COR-L47 (cell line): ENCODE measurements at regions not wholly inside any gene's neighbourhood (a gene's known extent, or its start where the extent isn't known, plus 50 kb on each side); places are given as distances from the start of the nearest gene placed in this dataset.

Experiments
- DNase-seq: peaks from one replicate; lab custom pipeline; 2025; lab: John Stamatoyannopoulos, UW

GRCh38 chr5:174412374-174412773 lies 312.0 kb upstream of the MSX2 start:
- DNase-seq, result no peak

DNA sequence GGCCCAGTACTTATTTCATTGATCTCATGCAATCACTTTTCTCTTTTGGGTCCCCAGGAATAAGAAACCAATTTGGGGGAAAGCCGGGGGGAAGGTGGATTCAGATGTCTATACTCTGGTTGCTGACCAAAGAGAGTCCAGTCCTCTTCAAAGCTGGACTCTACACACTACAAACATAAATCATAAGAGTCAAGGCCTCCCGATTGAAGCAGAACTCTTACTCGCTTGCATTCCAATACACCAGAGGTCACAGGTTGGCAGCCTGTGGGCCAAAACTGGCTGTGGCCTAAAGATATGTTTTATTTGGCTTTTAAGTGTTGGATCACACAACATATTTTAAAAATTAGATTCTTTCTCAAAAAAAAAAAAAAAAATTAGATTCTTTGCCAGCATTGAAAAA lies 311.4 kb upstream of the MSX2 start:
- no peak for DNase-seq

DNA sequence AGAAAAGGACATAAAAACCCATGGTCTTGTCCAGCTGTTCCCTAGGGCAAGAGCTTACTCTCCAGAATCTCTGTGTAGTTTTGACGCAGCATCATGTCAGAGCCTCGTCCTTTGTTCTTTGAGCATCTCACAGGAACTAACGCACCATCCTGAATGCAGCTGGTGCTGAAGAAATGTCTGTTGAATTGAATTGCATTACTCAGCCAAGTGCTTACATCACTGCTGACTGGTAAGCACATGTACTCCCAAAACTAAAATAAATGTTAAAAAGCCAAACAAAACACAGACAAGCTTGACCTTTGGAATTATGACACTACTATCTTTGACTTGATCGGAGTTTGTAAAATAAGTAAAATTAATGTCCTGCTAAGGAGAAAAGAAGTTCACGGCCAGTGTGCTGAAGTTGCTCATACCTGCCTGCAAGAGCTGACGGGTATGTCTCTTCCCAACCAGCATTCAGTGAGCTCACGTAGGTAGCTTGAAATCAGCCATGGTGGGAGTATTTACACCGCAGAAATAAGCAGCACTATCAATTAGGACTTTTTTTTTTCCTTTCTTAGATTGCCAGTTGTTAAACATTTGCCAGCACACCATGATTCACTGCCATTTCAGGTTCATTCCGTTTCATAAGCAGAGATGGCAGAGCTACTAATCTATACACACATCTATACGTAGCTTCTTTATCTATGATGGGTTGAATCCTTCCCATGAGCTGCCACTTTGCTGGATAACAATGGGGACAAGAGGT lies 310.6 kb upstream of the MSX2 start:
- DNase-seq, result no peak

DNA sequence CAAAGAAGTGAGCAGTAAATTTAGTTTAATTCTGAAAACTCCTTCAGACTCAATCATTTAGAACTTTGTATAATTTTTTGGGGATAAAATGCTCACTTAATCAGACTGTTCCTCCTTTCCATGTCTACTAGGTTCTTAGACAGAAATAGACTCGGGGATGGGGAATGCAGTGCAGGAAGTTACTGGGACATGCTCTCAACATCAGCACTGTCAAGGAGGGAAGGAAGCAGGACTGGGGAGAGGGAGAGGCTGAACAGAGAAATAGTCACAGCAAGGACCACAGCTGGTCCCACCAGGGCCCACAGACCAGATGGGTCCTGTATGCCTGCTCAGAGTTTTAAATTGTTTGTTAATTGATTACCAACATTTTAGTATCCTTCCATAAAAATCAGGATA lies 310.1 kb upstream of the MSX2 start:
- DNase-seq, result no peak

DNA sequence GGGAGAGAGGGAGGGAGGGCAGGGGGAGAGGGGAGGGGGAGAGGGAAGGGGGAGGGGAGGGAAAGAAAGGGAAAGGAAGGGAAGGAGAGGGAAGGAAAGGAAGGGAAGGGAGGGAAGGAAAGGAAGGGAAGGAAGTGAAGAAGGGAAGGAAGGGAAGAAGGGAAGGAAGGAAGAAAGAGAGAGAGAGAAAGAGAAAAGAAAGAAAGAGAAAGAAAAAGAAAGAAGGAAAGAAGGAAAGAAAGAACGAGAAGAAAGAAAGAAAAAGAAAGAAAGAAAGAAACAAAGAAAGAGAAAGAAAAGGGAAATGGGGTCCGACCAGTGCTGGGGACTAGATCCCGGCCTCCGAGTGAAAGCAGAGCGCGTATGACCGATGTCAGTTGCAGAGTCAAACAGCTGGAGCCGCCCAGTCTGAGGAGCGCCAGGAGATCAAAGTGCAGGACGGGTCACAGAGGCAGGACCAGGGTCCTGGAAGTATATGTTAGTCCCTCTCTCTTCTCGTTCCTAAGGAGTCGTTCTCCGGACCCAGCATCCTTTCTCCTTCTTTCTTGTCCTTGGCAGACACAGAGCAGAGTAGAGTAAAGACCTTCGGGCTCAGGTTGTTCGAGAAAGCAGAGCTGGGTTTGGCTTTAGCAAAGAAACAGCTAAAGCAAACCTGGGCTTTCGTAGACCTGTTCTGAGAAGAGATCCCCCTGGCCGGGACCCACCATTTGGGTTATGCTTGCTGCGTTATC lies 305.4 kb upstream of the MSX2 start:
- DNase-seq, result no peak

GRCh38 chr5:174419540-174420132 lies 304.7 kb upstream of the MSX2 start:
- DNase-seq, result peak; percentile 95

DNA sequence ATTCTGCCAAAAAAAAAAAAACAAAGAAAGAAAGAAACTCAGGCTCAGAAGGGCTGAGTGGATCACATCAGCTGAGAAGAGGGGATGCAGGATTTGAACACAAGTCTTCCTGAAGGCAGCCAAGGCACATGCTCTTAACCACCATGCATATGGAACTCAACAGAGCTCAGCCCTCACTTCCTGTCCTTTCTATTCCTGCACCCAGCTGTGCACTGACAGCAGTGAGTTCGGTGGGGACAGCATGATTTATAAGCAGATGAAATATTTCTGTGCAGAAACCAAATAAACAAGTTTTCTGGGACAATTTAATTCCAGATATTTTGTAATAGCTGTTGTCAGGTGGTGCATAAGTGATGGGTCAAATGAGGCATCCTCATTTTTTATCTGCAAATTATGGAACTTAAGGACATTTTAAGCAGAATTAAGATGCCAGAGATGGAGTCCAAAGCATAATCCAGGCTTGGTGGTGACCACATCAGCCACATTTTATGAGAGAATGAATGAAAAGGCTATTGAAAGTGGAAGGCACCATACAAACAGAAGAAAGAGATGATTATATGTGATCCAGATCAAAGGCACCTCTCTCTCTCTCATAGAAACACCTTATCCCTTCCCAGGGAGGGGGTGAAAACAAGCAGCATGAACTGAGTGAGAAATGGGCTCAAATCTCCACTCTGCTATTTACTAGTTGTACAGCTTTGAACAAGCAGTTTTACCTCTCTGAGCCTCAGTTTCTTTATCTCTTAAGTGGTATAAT lies 303.6 kb upstream of the MSX2 start:
- DNase-seq, result no peak

- no peak for DNase-seq
Observed at GRCh38 chr5:174421408-174421805, 303.0 kb upstream of the MSX2 start.

DNA sequence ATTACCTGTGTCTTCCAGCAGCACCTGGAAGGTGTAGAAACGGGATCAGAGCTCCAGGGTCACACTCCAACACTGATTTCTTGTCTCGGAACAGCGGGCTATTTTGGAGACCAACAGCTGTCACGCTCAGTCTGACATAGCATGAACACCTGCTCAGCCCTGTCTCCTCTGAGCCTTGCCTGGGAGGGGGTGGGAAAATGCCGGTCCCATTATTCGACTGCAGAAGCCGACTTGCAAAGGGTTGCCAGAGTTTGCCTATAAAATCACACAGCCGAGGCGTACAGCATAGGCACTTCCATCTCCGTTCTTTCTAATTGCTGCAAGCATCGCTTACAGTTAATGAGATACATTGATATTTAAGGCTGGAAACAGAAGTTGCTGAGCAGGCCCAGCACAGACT lies 300.8 kb upstream of the MSX2 start:
- peak; percentile 67 for DNase-seq

GRCh38 chr5:174424219-174425053 lies 299.9 kb upstream of the MSX2 start:
- DNase-seq, result peak; percentile 46

DNA sequence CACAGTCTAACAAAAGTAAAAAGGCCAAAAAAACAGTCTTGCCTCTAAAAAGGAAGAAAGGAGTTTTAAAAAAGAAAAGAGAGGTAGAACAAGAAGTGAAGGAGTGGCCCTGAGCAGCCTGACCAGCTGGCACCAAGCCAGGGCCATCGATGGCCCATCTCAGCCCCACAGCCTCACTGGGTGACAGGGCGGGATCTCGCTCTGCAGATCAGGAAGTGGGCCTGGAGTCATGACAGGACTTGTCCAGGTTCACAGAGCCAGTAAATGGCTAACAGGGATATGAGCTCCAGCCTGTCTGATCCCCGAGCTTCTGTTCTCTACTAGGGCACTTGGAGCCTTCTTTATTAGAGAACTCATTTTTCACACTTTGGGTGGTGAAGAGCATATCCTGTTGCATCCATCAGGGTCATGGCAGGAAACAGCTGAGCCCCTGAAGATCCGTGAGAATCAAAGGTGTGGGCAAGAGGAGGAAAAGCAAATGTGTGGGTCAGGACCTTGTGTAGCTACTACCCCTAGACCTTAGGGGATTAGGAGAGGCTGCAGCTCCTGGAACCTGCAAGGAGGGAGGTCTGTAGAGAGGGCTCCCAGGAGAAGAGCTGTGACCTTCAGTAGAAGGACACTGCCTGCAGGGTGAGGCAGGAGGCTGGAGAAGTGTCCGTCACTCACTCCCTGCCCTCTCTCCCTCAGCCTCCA lies 299.0 kb upstream of the MSX2 start:
- no peak for DNase-seq

- DNase-seq, result no peak
Observed at GRCh38 chr5:174425964-174426290, 298.5 kb upstream of the MSX2 start.

GRCh38 chr5:174426388-174426787 lies 298.0 kb upstream of the MSX2 start:
- DNase-seq, result peak; percentile 73

GRCh38 chr5:174426851-174427250 lies 297.5 kb upstream of the MSX2 start:
- DNase-seq, result no peak

- peak; percentile 90 for DNase-seq
Observed at GRCh38 chr5:174427304-174427703, 297.1 kb upstream of the MSX2 start.

- DNase-seq, result no peak
Observed at GRCh38 chr5:174428895-174429294, 295.5 kb upstream of the MSX2 start.

- DNase-seq, result no peak
Observed at GRCh38 chr5:174430940-174431339, 293.4 kb upstream of the MSX2 start.

- no peak for DNase-seq
Observed at GRCh38 chr5:174431504-174431903, 292.9 kb upstream of the MSX2 start.

GRCh38 chr5:174433098-174433497 lies 291.3 kb upstream of the MSX2 start:
- no peak for DNase-seq

DNA sequence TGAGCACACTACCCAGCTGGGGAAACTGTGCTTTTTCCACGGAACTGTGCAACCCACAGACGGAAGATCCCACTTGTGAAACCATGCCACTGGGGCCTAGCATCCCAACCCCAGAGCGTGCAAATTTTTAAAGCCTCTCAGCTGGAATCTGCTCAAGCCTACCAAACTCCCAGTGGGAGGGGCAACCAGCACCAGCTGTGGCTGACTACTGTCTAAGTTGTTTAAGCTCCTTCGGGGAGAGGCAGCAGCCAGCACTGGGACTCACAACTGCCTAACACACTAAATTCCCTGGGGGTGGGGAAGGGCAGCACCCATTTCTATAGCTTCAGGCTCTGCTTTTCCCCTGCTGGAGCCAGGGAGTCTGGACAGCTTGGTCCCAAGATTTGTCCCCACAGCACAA lies 287.6 kb upstream of the MSX2 start:
- DNase-seq, result no peak
